Ovary (tissue), 7 donors: ENCODE measurements at regions not wholly inside any gene's neighbourhood (a gene's known extent, or its start where the extent isn't known, plus 50 kb on each side); places are given as distances from the start of the nearest gene placed in this dataset.

Experiments
- DNase-seq, 5 donors: peaks; one replicate each; pipeline ENCODE4 v3.0.0-alpha.2; 2019 to 2020
- H3K27ac ChIP-seq, 2 donors: fragments of 200-600 bp; one replicate each; pipeline versions ENCODE4 v1.5.1 to v1.8.0; 2019 to 2022
- H3K27me3 ChIP-seq: fragments of 200-600 bp; one replicate; pipeline ENCODE4 v1.8.0; 2022
- H3K36me3 ChIP-seq: fragments of 200-600 bp; sonication (generic); one replicate; pipeline ENCODE4 v1.5.1; 2019
- H3K4me1 ChIP-seq: one replicate; pipeline ENCODE4 v1.8.1; 2013; ENCODE audit warnings: mild to moderate bottlenecking, moderate library complexity; ENCODE audit not compliant: insufficient read depth
- H3K4me3 ChIP-seq: fragments of 200-600 bp; sonication (generic); one replicate; pipeline ENCODE4 v1.5.1; 2017
- H3K9me3 ChIP-seq, 2 donors: fragments of 200-600 bp in 1 of 2; sonication (generic) in 1 of 2; one replicate each; pipeline versions ENCODE4 v1.5.1 to v1.8.1; 2013 to 2019; ENCODE audit warnings: mild to moderate bottlenecking in 1 of 2, moderate library complexity in 1 of 2
- CTCF ChIP-seq, 3 donors: fragments of 450-650 bp in 2 of 3; fragments of 200-600 bp in 1 of 3; IDR thresholded peaks; one replicate each; pipeline versions ENCODE4 v1.5.1 to v1.8.0; 2016 to 2022; ENCODE audit warnings: antibody characterized with exemption in 3 of 3, mild to moderate bottlenecking in 1 of 3
- EP300 ChIP-seq: sonication (generic); formaldehyde crosslinking; IDR thresholded peaks from one replicate; pipeline ENCODE4 v1.6.1; 2017; ENCODE audit warnings: antibody characterized with exemption
- POLR2A ChIP-seq: fragments of 450-650 bp; IDR thresholded peaks from one replicate; pipeline ENCODE4 v1.6.1; 2017; ENCODE audit warnings: antibody characterized with exemption, mild to moderate bottlenecking, moderate library complexity
- WGBS, 3 donors: extraction: QIAGEN DNeasy Blood & Tissue Kit in 1 of 3; methylation state at CpG; one replicate each; pipeline versions ENCODE4 v1.1.5 to v1.1.7; 2013 to 2017; 5-methylcytosine and 5-hydroxymethylcytosine counted together
- intact Hi-C, 4 donors: fragments of 100-400 bp; cut with DNase I; formaldehyde crosslinking; loops; one replicate each; pipeline versions ENCODE4 v1.11.0 to v1.15.1; 2022 to 2023
- donor health status: DM: no; HTN: no; CAD: no; lungs with moderate emphysema.
- donor health status: DM: no; HTN: no; CAD: no.
- donor health status: Bipolar disorder and iron deficiency.
- donor health status: DM: no; HTN: no; CAD: no.
- donor health status: DM: yes; HTN: yes; CAD: no.

DNA sequence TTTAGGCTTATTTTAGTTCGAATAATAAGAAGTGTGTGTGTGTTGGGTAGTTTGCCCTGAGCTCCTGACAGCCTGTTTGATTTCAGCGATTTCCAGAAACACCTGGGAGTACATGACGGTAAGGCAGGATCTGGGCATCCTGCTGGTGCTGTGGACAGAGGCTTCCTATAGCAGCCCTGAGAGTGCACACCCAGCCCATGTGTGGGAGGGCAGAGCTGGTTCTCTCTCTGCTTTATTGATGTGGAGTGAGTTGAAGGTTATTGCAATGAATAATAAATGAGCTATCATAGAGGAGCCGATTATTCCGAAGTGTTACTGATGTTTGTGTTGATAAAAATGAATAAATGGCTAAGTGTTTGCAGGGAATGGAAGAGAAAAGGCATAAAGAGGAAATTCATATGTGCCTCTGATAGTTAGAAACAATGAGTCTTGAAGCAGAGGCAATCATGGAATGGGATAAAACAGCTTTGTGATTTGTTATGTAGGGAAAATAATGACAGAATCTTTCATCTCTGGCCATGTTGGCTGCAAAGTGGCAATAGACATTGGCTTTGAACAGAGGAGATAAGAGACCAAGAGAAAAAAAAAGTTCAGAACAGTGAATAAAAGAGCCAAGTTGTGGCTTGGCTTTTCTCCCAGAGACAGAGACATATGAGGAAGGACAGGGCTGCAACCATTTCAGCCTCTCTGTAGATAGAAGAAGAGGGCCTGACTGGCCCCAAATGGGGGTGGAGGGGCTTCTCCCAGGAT is 166.2 kb upstream of the CHD6 start:
- no peak overlapping the region for H3K4me3 ChIP-seq
- H3K9me3 ChIP-seq: no peaks in the 10 kb centered on the region
- no peak for DNase-seq
- no peaks in the 10 kb centered on the region for H3K36me3 ChIP-seq
- H3K27ac ChIP-seq: no peak overlapping the region
- H3K27me3 ChIP-seq: no peaks in the 10 kb centered on the region
- TF ChIP-seq POLR2A (no peak), CTCF (IDR thresholded peaks at IDR 0.05) (no peak), EP300 (no peak)
- WGBS, 3 donors: 2 to 8% (median 8%) methylated on average over 5 of the region's 5 CpGs
- intact Hi-C loops: no loop called here
- H3K4me1 ChIP-seq: no peaks in the 10 kb centered on the region

DNA sequence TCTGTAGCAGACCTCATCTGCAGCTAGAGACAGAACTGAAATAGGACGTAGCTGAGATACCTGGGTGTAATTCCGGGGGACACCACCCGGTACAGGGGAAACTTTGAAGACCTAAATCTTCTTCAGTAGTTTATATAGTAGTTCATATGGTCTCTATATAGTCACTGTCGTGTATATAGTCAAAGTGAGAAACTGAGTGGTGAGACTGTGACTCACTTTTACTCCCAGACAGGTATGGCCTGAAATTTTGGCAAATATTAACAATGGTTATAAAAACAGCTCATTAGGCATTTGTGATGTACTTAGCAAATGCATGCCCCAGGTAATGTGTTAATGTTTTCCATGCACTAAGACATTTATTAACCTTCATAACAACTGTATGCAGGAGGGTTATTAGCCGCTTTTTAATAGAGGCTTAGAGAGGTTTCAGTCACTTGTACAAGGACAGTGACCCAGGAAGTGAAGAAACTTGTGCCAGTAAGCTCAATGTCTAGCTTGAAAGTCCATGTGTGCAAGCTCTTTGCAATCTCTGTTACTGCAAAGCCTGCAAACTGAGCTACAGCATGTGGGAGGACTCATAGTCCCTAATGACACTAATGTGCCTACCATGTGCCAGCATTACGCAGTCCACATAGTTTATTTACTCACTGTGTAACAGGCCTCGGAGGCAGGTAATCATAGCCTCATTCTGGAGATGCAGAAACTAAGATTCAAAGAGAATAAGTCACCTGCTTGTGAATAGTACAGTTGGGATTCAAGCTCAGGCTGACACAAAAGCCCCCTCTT is 165.4 kb upstream of the CHD6 start:
- no peaks in the 10 kb centered on the region for H3K36me3 ChIP-seq
- H3K4me3 ChIP-seq: no peak overlapping the region
- WGBS, 3 donors: 59 to 67% (median 62%) methylated on average over 7 of the region's 7 CpGs
- H3K27me3 ChIP-seq: no peaks in the 10 kb centered on the region
- H3K27ac ChIP-seq: no peak overlapping the region
- H3K4me1 ChIP-seq: no peaks in the 10 kb centered on the region
- intact Hi-C loops: no loop called here
- TF ChIP-seq POLR2A (no peak), CTCF (IDR thresholded peaks at IDR 0.05) (no peak), EP300 (no peak)
- H3K9me3 ChIP-seq: no peaks in the 10 kb centered on the region
- DNase-seq: no peak

DNA sequence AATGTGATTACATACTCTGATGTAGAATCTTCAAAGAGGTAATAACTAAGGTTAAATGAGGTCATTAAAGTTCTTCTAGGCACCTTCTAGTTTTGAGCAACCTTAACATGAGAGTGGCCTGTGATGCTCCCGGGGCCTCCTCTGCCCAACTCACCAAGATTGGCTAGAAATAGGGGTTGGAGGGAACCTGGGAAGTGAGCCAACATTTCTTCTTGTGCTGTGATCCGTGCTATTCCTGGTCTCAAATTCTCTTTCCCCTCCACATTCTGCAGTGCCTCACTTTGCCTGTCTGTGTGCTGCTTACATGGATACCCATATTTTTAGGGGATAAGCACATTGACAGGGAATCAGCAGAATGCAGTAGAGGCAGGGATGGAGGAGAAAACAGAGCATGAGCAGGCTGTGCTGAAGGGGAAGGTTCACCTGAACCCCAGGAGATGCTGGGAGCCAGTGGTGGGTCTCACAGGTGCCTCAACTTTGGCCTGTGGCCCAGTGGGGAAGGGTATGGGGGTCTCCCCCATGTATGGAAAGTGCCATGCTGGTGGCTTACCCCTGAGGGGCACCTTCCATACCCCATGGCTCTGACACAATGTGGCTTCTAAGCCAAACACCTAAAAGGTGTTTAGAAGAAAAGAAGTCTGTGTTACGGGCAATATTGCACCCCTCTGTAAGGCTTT is 164.7 kb upstream of the CHD6 start:
- H3K4me3 ChIP-seq: no peak overlapping the region
- intact Hi-C loops: no loop called here
- no peak for DNase-seq
- H3K4me1 ChIP-seq: no peaks in the 10 kb centered on the region
- 61 to 71% (median 69%) methylated on average over 3 of the region's 3 CpGs for WGBS, 3 donors
- H3K27ac ChIP-seq: no peak overlapping the region
- H3K27me3 ChIP-seq: no peaks in the 10 kb centered on the region
- TF ChIP-seq POLR2A: no peak
- no peak for TF ChIP-seq CTCF (IDR thresholded peaks at IDR 0.05)
- TF ChIP-seq EP300: no peak
- no peaks in the 10 kb centered on the region for H3K36me3 ChIP-seq
- H3K9me3 ChIP-seq: no peaks in the 10 kb centered on the region

DNA sequence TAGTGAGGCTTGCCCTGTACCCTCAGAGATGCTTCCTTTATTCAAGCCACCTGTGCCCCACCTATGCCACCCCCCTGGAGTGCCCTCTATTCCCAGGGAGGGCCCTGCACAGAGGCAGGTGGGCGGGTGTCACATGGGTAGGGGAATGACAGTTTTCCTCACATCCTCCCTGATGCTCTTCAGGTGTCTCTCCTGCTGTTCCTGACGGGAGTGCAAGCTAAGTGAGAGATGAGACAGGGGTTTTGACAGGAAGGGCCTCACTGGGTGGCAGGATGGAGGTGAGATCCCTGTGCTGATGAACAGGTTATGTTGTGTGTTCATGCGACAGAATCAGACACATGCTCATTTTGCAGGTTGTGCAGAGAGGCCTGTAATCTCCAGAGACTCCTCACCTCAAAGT is 164.1 kb upstream of the CHD6 start:
- 75 to 86% (median 82%) methylated on average over 3 of the region's 3 CpGs for WGBS, 3 donors
- Histone ChIP-seq H3K36me3 (no peaks in the 10 kb centered on the region), H3K4me3 (no peak overlapping the region), H3K27me3 (no peaks in the 10 kb centered on the region), H3K4me1 (no peaks in the 10 kb centered on the region), H3K27ac (no peak overlapping the region), H3K9me3 (no peaks in the 10 kb centered on the region)
- TF ChIP-seq POLR2A: no peak
- TF ChIP-seq CTCF (IDR thresholded peaks at IDR 0.05): no peak
- TF ChIP-seq EP300: no peak
- intact Hi-C loops: no loop called here
- no peak for DNase-seq
